HG03108 (cell line): ENCODE measurements at regions not wholly inside any gene's neighbourhood (a gene's known extent, or its start where the extent isn't known, plus 50 kb on each side); places are given as distances from the start of the nearest gene placed in this dataset.

ENCODE experiments used
- ATAC-seq: cut with Tn5 transposase; IDR thresholded peaks from one replicate; pipeline ENCODE4 v1.9.1; 2021; ENCODE audit warnings: moderate library complexity; ENCODE audit not compliant: unreplicated experiment

DNA sequence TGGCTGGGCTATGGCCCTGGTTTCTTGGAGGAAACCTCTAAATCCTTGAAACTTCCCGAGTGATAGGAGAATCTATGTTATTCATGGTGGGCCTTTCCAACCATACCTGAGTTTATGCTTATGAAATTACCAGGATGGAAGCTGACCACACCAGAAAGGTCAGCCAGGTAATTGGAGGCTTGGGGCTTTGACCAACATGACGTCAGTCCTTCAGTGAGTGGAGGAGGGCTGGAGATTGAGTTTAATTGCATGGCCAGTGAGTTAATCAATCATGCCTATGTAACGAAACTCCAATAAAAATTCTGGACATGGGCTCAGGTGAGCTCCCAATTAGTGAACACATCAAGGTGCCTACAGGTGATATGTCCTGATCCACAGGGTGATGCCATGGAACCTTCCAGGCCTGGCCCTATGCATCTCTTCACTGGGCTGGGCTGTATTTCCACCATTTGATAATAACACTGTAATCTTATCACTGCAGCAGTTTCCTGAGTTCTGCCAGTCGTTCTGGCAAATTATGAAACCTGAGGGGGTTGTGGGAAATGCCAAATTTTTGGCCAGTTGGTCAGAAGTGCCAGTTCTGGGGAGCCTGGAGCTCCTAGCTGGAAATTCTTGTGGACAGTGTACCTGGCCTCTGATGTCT lies 106.5 kb downstream of the CDH26 start:
- no peak for ATAC-seq

DNA sequence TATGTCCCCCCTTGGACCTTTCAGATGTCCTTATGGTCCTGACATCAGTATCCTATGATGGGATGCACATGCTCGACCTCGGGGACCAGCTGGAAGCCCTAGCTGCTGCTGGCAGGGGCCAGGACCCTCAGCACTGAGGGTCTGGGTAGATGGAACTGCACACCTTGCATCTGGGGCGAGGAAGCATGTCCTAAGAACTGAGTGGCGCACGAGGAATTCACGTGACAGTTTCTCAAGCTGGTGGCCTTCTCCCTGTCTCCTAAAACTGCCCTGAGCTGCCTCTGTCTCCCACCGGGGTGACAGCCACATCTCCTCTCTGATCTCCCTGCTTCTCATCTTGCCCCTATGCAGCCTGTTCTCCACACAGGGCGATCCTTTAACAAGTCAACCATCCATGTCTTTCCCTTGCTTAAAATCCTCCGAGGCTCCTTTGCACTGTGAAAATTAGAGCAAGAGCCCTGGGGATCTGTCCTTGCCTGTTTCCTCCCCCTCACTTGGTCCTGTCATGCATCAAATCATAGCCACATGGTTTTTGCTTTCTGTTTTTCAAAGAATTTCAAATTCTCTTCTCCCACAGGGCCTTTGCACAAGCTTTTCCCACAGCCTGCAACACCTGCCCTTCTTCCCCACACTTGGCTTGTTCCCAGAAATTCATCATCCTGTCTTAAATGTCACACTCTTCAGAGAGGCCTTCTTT lies 107.7 kb downstream of the CDH26 start:
- no peak for ATAC-seq

DNA sequence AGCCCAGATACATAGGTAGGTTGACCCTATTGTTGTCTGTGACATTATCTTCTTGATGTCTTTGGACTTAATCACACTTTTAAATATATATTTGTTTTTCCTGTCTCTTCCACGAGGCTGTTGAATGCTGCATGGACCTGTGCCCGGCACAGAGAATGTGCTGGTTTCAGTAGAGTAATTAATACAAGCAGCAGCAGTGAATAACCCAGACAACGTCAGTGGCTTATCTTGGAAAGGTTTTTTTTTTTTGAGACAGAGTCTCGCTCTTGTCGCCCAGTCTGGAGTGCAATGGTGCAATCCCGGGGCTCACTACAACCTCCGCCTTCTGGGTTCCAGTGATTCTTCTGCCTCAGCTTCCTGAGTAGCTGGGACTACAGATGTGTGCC lies 108.2 kb downstream of the CDH26 start:
- no peak for ATAC-seq

GRCh38 chr20:60068509-60068908 lies 110.3 kb downstream of the CDH26 start:
- ATAC-seq, result no peak

DNA sequence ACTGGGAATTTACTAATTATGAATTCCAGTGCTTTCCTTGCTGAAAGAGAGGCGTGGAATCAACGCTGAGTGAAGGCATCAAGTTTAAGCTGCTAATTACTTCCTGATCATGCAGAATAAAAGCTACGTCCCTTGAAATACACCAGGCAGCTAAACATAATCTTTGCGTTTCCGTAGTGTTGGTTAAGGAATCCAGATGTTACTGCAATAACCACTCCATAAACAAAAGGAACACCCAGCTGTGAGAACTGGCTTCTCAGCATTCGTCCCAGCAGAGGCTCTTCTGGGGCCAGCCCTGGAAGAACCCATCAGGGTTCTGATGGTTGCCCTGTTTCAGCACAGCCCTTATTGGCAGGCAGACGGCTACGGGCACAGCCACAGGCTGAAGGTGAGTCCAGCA lies 111.4 kb downstream of the CDH26 start:
- ATAC-seq, result no peak

GRCh38 chr20:60070791-60071190 lies 112.6 kb downstream of the CDH26 start:
- ATAC-seq, result no peak

DNA sequence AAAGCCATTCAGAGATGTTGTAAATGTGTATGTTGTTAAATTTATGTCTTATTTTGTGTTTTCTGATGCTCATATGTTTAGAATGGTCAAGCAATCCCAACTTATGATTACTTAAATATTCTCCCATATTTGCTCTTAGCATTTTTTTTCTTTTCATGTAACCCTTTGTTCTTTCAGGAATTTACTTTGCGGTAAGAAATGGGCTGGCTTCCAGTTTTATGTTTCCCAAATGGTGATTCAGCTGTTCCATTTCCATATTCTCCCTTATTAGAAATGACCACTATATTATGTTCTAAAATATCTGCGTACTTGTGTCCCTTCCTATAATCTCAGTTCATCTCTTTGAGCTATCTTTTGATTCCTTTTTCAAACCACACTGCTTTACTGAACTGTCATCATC lies 113.7 kb downstream of the CDH26 start:
- no peak for ATAC-seq

DNA sequence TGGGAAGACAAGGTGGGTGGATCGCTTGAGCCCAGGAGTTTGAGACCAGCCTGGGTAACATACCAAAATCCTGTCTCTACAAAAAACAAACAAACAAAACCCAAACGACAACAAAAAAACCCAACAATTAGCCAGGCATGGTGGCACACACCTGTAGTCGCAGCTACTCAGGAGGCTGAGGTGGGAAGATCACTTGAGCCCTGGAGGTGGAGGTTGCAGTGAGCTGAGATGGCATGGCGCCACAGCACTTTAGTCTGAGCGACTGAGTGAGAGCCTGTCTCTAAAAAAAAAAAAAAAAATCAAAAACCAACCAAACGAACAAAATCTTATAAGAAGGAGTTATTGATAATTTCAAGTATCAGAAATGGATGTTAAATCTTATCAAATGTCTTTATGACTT lies 114.9 kb downstream of the CDH26 start:
- ATAC-seq, result no peak

DNA sequence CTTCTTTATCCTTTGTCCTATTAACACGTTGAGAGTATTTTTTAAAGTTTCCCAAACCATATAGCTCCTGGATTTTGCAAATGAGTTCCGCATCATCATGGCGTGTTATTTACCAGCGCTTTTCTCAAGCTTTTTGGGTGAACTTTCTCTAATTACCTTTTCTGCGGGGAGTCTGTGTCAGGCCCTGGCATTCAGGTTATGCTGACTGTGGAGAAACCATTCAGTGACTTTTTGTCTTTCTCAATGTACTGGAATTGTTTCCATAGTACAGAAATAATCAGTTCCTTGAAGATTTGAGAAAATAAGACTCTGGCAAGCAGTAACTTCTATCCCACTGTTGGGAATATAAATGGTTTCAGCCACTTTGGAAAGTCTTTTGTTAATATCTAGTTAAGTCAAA lies 115.3 kb downstream of the CDH26 start:
- no peak for ATAC-seq

DNA sequence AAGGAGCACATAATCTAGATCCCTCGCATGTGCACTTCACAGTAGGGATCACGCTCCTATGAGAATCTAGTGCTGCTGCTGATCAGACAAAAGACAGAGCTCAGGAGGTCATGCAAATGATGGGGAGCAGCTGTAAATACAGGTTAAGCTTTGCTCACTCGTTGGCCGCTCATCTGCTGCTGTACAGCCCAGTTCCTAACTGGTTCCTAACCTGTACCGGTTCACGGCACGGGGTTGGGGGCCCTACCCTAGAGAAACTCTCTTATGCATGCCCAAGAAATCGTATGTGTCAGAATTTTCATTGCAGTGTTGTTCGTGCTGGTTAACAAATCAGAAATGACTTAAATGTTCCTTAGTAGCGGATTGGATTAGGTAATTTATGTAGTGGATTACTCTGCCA lies 116.1 kb downstream of the CDH26 start:
- no peak for ATAC-seq

DNA sequence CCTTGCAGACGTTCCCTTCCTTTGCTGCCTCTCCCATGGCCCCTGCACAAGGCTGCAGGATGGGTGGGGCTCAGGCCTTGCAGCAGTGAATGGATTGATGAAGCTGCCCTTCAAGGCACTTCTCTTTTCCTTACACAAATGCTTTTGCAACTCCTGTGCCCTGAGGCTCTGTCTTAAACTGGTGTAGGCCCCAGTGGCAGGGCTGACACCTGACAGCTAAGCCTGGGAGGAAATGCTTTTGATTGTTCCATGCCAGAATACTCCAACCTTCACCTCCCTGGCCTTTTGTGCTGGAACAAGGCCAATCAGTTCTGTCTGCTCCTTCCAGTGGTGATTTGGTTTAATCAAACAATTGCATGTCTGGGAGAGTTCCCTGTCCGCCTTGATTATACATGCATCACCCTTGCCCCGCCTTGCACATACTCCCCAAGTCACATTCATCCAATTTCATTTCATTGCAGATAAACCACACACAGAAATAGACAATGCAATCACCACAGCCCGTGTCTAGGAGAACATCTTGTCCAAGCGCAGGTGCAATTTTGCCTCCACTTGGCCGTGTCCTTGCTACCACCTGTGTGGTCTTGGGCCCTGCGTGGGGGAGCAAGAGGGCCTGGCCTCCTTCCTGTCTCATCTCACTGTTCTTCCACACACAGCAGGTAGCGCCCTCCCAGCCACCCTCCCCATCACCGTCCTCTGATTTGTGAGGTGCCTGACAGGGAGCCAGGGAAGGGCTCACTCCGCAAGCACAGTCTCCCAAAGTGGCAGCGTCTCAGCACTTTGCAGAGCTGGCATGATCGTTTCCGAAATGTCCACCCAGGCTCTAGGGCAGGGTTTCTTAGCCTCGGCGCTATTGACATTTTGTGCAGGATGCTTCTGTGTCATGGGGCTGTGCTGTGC lies 120.4 kb downstream of the CDH26 start:
- no peak for ATAC-seq

- no peak for ATAC-seq
Observed at GRCh38 chr20:60080401-60080800, 122.2 kb downstream of the CDH26 start.

DNA sequence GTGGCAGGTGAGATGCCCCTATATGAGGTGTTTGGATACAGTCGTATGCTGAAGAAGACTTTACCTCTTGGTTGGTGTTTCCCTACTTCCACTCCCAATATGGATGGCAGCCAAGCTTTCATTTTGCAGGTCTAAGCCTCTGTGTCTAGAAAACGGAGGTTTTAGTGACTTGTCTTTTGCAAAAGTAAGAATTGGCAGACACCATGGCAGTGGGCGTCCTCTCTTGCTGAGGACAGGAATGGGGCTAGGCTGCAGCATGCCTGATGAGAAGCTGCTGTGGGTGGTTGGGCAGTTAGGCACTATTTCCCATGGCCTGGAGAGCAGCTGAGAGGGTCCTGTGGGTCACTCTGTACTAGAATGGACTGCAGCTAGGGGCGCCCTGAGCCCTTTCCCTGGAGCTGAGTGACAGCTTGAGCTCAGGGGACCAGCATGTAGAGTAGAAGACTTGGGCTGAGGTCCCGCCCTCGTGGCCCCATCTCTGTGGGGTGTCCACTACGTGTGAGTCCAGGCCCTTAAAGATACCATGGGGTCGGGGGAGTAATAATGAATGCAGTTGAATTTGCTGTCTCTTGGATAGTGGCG lies 127.4 kb downstream of the CDH26 start:
- no peak for ATAC-seq

DNA sequence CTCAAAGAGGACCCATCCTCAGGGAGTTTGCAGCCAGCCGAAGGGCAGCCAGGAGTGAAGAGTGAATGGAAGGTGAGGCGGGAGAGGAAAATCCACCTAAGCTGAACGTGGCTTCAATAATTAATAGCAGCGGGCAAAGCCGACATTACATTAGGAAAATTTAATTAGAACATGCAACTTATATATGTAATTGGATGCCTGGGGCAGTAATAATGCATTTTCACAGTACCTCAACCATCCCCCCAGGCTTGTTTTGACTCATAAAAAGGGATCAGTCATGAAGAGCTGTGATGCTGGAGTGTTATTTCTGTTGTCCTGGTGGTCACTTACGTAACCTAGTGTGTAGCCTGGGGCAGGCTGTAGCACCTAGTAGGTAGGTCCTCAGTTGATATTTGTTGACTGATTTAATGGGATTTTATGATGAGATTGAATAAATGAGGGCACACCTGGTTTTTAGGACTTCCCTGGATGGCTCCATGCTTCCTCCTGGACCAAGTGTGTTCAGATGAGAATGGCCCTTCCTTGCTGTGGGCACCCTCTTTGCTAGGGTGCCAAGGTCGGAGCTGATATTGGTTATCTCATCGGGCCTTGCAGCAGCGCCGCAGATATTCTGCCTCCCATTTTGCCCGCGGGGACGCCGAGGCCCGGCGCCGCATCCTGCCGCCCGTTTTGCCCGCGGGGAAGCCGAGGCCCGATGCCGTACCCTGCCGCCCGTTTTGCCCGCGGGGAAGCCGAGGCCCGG lies 128.8 kb downstream of the CDH26 start:
- no peak for ATAC-seq

DNA sequence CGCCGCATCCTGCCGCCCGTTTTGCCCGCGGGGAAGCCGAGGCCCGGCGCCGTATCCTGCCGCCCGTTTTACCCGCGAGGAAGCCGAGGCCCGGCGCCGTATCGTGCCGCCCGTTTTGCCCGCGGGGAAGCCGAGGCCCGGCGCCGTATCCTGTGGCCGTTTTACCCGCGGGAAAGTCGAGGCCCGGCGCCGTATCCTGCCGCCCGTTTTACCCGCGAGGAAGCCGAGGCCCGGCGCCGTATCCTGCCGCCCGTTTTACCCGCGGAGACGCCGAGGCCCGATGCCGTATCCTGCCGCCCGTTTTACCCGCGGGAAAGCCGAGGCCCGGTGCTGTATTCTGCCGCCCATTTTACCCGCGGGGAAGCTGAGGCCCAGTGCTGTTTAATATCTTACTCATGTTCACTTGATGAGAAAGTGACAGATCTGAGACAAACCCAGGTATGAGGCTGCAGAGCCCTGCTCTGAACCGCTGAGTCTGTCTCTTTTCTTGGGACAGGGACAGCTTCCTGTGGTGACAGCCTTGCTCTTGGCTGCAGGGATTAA lies 129.4 kb downstream of the CDH26 start:
- no peak for ATAC-seq

GRCh38 chr20:60088236-60088635 lies 130.0 kb downstream of the CDH26 start:
- ATAC-seq, result no peak

- no peak for ATAC-seq
Observed at GRCh38 chr20:60090631-60091030, 132.4 kb downstream of the CDH26 start.

- no peak for ATAC-seq
Observed at GRCh38 chr20:60091305-60091704, 133.1 kb downstream of the CDH26 start.

DNA sequence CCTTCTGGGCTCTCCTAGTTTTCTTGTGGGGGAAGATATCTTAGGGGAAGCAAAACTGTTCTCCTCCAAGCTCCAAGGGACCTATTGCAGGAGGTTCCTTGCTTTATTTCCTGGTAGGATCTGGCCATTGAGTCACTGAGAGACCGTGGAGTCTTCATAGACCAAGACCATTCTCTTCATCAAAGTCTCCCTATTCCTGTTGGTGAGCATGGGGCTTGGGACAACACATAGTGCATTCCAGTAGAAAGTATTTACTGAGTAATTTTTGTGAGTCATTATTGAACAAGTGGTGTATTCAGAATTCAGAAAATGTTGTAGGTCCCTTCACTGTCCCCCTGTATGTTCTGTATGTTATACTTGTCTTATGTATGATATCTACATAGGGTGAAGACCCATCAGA lies 133.6 kb downstream of the CDH26 start:
- ATAC-seq, result no peak

DNA sequence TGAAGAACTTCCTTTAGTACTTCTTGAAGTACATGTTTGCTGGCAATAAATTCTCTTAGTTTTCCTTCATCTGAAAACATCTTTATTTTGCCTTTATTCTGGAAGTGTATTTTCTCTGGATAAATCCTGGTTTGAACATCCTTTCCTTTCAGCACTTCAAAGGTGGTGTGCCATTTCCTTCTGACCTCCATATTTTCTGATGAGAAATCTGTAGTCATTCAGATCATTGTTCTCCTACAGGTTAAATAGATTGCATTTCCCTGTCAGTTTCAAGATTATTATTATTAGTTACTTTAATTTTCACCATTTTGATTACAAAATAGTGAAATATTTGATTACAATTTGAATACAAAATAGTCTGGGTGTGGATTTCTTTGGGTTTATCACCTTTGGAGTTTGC lies 134.5 kb downstream of the CDH26 start:
- ATAC-seq, result no peak

- no peak for ATAC-seq
Observed at GRCh38 chr20:60095456-60095855, 137.2 kb downstream of the CDH26 start.
